H1 (cell line): ENCODE measurements at regions not wholly inside any gene's neighbourhood (a gene's known extent, or its start where the extent isn't known, plus 50 kb on each side); places are given as distances from the start of the nearest gene placed in this dataset.

Experiments
- CTCF ChIA-PET: fragments of 300-600 bp; sonication (Branson Sonifier 250); formaldehyde crosslinking; loops from one replicate; lab custom pipeline; 2021; ENCODE audit not compliant: partially characterized antibody; lab: Charles Lee
- POLR2A ChIA-PET: fragments of 300-600 bp; sonication (Branson Sonifier 250); formaldehyde crosslinking; loops from one replicate; lab custom pipeline; 2021; ENCODE audit warnings: inconsistent platforms; ENCODE audit not compliant: partially characterized antibody; lab: Charles Lee
- DNase-seq, 2 experiments: peaks; one replicate each; pipeline versions ENCODE4 v3.0.0 to v3.0.0-alpha.2; 2010 to 2022; ENCODE audit warnings: low spot score in 2 of 2, low read depth in 1 of 2, mixed read lengths in 1 of 2
- FAIRE-seq: peaks from 2 replicates; lab custom pipeline; 2011; peaks lifted over from hg19 to GRCh38; lab: Jason Lieb, UNC
- H2AFZ ChIP-seq: 2 replicates; pipeline ENCODE4 v1.8.1; 2012; ENCODE audit warnings: low read length, inconsistent platforms
- H2AK5ac ChIP-seq: 2 replicates; pipeline ENCODE4 v1.6.1; 2013; ENCODE audit warnings: low read depth, low read length
- H2BK120ac ChIP-seq: replicated peaks from 2 replicates; pipeline ENCODE3; 2013; ENCODE audit warnings: low read depth, low read length, inconsistent platforms
- H2BK12ac ChIP-seq: 2 replicates; pipeline ENCODE4 v1.6.1; 2013; ENCODE audit warnings: low read depth, low read length
- H2BK15ac ChIP-seq: 2 replicates; pipeline ENCODE4 v1.6.1; 2013; ENCODE audit warnings: low read length
- H2BK20ac ChIP-seq: 2 replicates; pipeline ENCODE4 v1.6.1; 2013; ENCODE audit warnings: low read length
- H2BK5ac ChIP-seq: 2 replicates; pipeline ENCODE4 v1.6.1; 2013; ENCODE audit warnings: low read depth, low read length
- H3K14ac ChIP-seq: 2 replicates; pipeline ENCODE4 v1.6.1; 2013; ENCODE audit warnings: inconsistent platforms; ENCODE audit not compliant: insufficient read length
- H3K18ac ChIP-seq: 2 replicates; pipeline ENCODE4 v1.6.1; 2013; ENCODE audit warnings: low read length; ENCODE audit errors: extremely low read depth
- H3K23ac ChIP-seq: 2 replicates; pipeline ENCODE4 v1.6.1; 2013; ENCODE audit warnings: inconsistent platforms; ENCODE audit not compliant: insufficient read length
- H3K23me2 ChIP-seq: 2 replicates; pipeline ENCODE4 v1.6.1; 2013; ENCODE audit warnings: low read depth, low read length
- H3K27ac ChIP-seq: 2 replicates; pipeline ENCODE4 v1.6.1; 2011; ENCODE audit warnings: low read depth, low read length, inconsistent platforms
- H3K27me3 ChIP-seq, 4 experiments: replicated peaks in 1 of 4; 1 replicate in 1 of 4; 2 replicates in 3 of 4; pipeline versions ENCODE4 v1.6.1 to v1.8.1; 2011 to 2013; ENCODE audit warnings: low read length in 3 of 4, mild to moderate bottlenecking in 3 of 4, inconsistent platforms in 2 of 4, mixed read lengths in 2 of 4, moderate library complexity in 1 of 4; ENCODE audit not compliant: control insufficient read depth in 3 of 4, insufficient read depth in 3 of 4; ENCODE audit errors: extremely low read depth in 1 of 4
- H3K36me3 ChIP-seq, 4 experiments: 2 replicates each; pipeline versions ENCODE4 v1.6.1 to v1.8.1; 2011 to 2013; ENCODE audit warnings: mild to moderate bottlenecking in 4 of 4, low read length in 3 of 4, moderate library complexity in 2 of 4, control low read depth in 1 of 4, inconsistent platforms in 1 of 4; ENCODE audit not compliant: insufficient read depth in 4 of 4, control insufficient read depth in 2 of 4
- H3K4ac ChIP-seq: replicated peaks from 2 replicates; pipeline ENCODE3; 2013; ENCODE audit warnings: low read length, low read depth, mixed read lengths, inconsistent platforms; ENCODE audit not compliant: insufficient read length
- H3K4me1 ChIP-seq, 4 experiments: replicated peaks in 1 of 4; 1 replicate in 1 of 4; 2 replicates in 3 of 4; pipeline versions ENCODE4 v1.6.1 to v1.8.1; 2011 to 2013; ENCODE audit warnings: low read length in 3 of 4, inconsistent platforms in 2 of 4, mixed read lengths in 1 of 4; ENCODE audit not compliant: insufficient read depth in 4 of 4, control insufficient read depth in 3 of 4
- H3K4me2 ChIP-seq, 2 experiments: 2 replicates each; pipeline versions ENCODE4 v1.6.1 to v1.8.1; 2011 to 2013; ENCODE audit warnings: low read depth in 2 of 2, low read length in 2 of 2, control low read depth in 1 of 2, inconsistent platforms in 1 of 2, mild to moderate bottlenecking in 1 of 2; ENCODE audit not compliant: insufficient read depth in 1 of 2
- H3K4me3 ChIP-seq, 4 experiments: fragments of 200-600, 300-600 bp in 1 of 4; sonication (generic), shearing (Covaris generic), sonication (Bioruptor Twin) in 1 of 4; 2 replicates each; pipeline versions ENCODE4 v1.5.1 to v1.8.1; 2011 to 2016; ENCODE audit warnings: low read length in 4 of 4, low read depth in 3 of 4, control low read depth in 2 of 4, inconsistent platforms in 2 of 4, mild to moderate bottlenecking in 2 of 4, mixed read lengths in 1 of 4, moderate library complexity in 1 of 4; ENCODE audit not compliant: insufficient read depth in 2 of 4; ENCODE audit errors: extremely low read depth in 1 of 4
- H3K56ac ChIP-seq: replicated peaks from 2 replicates; pipeline ENCODE3; 2013; ENCODE audit warnings: low read depth, mild to moderate bottlenecking, mixed read lengths, low read length, inconsistent platforms; ENCODE audit not compliant: insufficient read length
- H3K79me1 ChIP-seq: 2 replicates; pipeline ENCODE4 v1.6.1; 2013; ENCODE audit warnings: low read depth, low read length, control low read depth
- H3K79me2 ChIP-seq, 2 experiments: 2 replicates each; pipeline versions ENCODE4 v1.6.1 to v1.8.1; 2012 to 2013; ENCODE audit warnings: low read length in 2 of 2, mild to moderate bottlenecking in 2 of 2, inconsistent platforms in 1 of 2; ENCODE audit not compliant: insufficient read depth in 2 of 2, control insufficient read depth in 1 of 2
- H3K9ac ChIP-seq, 4 experiments: replicated peaks in 1 of 4; 1 replicate in 1 of 4; 2 replicates in 3 of 4; pipeline versions ENCODE4 v1.6.1 to v1.8.1; 2011 to 2013; ENCODE audit warnings: low read depth in 3 of 4, low read length in 3 of 4, control low read depth in 2 of 4, mild to moderate bottlenecking in 2 of 4, moderate library complexity in 2 of 4, inconsistent platforms in 1 of 4; ENCODE audit errors: extremely low read depth in 1 of 4
- H3K9me3 ChIP-seq, 2 experiments: 2 replicates each; pipeline versions ENCODE4 v1.6.1 to v1.8.1; 2012 to 2013; ENCODE audit warnings: mild to moderate bottlenecking in 2 of 2, moderate library complexity in 2 of 2, control low read depth in 1 of 2, inconsistent platforms in 1 of 2, low read depth in 1 of 2, low read length in 1 of 2, mixed read lengths in 1 of 2; ENCODE audit not compliant: insufficient read depth in 2 of 2
- H4K20me1 ChIP-seq, 2 experiments: replicated peaks in 1 of 2; 2 replicates each; pipeline versions ENCODE3 to v1.8.1; 2011 to 2013; ENCODE audit warnings: inconsistent platforms in 2 of 2, low read length in 2 of 2, mild to moderate bottlenecking in 1 of 2; ENCODE audit not compliant: insufficient read depth in 2 of 2, control insufficient read depth in 1 of 2
- H4K5ac ChIP-seq: 2 replicates; pipeline ENCODE4 v1.6.1; 2013; ENCODE audit warnings: low read length, low read depth, mixed read lengths, inconsistent platforms; ENCODE audit not compliant: insufficient read length
- H4K8ac ChIP-seq: 2 replicates; pipeline ENCODE4 v1.8.0; 2013; ENCODE audit warnings: mild to moderate bottlenecking, moderate library complexity, low read length, inconsistent platforms; ENCODE audit not compliant: insufficient read depth; ENCODE audit errors: extremely low read depth
- H4K91ac ChIP-seq: replicated peaks from 2 replicates; pipeline ENCODE3; 2013; ENCODE audit warnings: low read length, mixed read lengths, inconsistent platforms; ENCODE audit not compliant: insufficient read length
- CEBPB ChIP-seq: IDR thresholded peaks from 2 replicates; pipeline ENCODE4 v1.6.1; 2012; ENCODE audit warnings: low read depth, low read length
- RBBP5 ChIP-seq: IDR thresholded peaks from 2 replicates; pipeline ENCODE4 v1.7.1; 2012; ENCODE audit warnings: low read depth, mild to moderate bottlenecking, inconsistent platforms, low read length, moderate library complexity, borderline replicate concordance
- WGBS, 2 experiments: shearing (Covaris generic) in 1 of 2; methylation state at CpG; one replicate each; pipeline versions ENCODE4 v1.1.6 to v1.1.7; 2013 to 2015; ENCODE audit warnings: low lambda C conversion rate in 2 of 2, mixed read lengths in 2 of 2, inconsistent platforms in 1 of 2, low coverage in 1 of 2, missing lambda C conversion rate in 1 of 2; ENCODE audit not compliant: insufficient replicate concordance in 2 of 2, insufficient coverage in 1 of 2, insufficient read length in 1 of 2; ENCODE audit errors: extremely low coverage in 1 of 2, missing lambda C conversion rate in 1 of 2; 5-methylcytosine and 5-hydroxymethylcytosine counted together

- Histone ChIP-seq H2BK20ac (no peak overlapping the region), H3K79me2 (no peaks in the 10 kb centered on the region), H3K18ac (no peak overlapping the region), H3K9ac (no peak overlapping the region), H3K4ac (no peak overlapping the region), H3K4me2 (no peak overlapping the region), H3K79me1 (no peaks in the 10 kb centered on the region), H2BK12ac (no peak overlapping the region), H4K91ac (no peak overlapping the region), H3K9me3 (no peaks in the 10 kb centered on the region), H2BK5ac (no peak overlapping the region), H3K23ac (no peak overlapping the region), H4K20me1 (no peaks in the 10 kb centered on the region), H3K27me3 (no peaks in the 10 kb centered on the region), H2BK15ac (no peak overlapping the region), H4K8ac (no peak overlapping the region), H2AK5ac (no peak overlapping the region), H3K27ac (no peak overlapping the region), H2AFZ (no peak overlapping the region), H4K5ac (no peak overlapping the region), H3K23me2 (no peaks in the 10 kb centered on the region), H3K4me1 (no peaks in the 10 kb centered on the region), H3K56ac (no peak overlapping the region), H2BK120ac (no peak overlapping the region), H3K14ac (no peak overlapping the region), H3K4me3 (no peak overlapping the region), H3K36me3 (no peaks in the 10 kb centered on the region)
- ChIA-PET CTCF (no interaction called here), POLR2A (no interaction called here)
- 98% methylated on average over 2 of the region's 2 CpGs; no CpG with 5 or more reads in 1 of the 2 experiments for WGBS, 2 experiments
- FAIRE-seq (no peak), DNase-seq (no peak)
- TF ChIP-seq CEBPB (peak; percentile 85), RBBP5 (no peak)
Observed at GRCh38 chr5:111931655-111932054, 174.7 kb upstream of the NREP start.
